ENCODE measurements at regions not wholly inside any gene's neighbourhood (a gene's known extent, or its start where the extent isn't known, plus 50 kb on each side); places are given as distances from the start of the nearest gene placed in this dataset.

GRCh38 chr20:6866741-6867140 lies 99.3 kb downstream of the BMP2 start:
- Histone ChIP-seq H3K18ac (ENCODE audit: low read depth, low read length) (no peak overlapping the region), H3K9me1 (ENCODE audit: insufficient read depth, low read length) (no peaks in the 10 kb centered on the region), H3K27ac (ENCODE audit: insufficient read depth, low read length) (no peak overlapping the region), H3K4ac (ENCODE audit: low read depth, low read length) (no peak overlapping the region), H2BK15ac (ENCODE audit: low read depth, low read length) (no peak overlapping the region), H4K91ac (ENCODE audit: insufficient read depth, low read depth, low read length) (no peak overlapping the region), H3K27me3 (ENCODE audit: control insufficient read depth, insufficient read depth, low read length) (no peaks in the 10 kb centered on the region), H2AFZ (replicated peaks; ENCODE audit: low read length, poor library complexity) (no peak overlapping the region), H3K9me3 (ENCODE audit: control insufficient read depth, insufficient read depth, low read length) (no peaks in the 10 kb centered on the region), H3K14ac (replicated peaks; ENCODE audit: low read depth, low read length) (no peak overlapping the region), H4K8ac (ENCODE audit: low read depth in 2 of 2, low read length in 2 of 2) (no peak overlapping the region), H3K56ac (ENCODE audit: extremely low read depth, insufficient read depth, low read length) (no peak overlapping the region), H3K79me1 (ENCODE audit: low read depth in 1 of 2, low read length in 2 of 2) (no peaks in the 10 kb centered on the region), H3K4me3 (ENCODE audit: insufficient read depth, low read depth, low read length) (no peak overlapping the region), H3K9ac (ENCODE audit: low read depth, low read length) (no peak overlapping the region), H2BK120ac (ENCODE audit: low read depth, low read length) (no peak overlapping the region), H3K4me2 (ENCODE audit: low read depth, low read length) (no peak overlapping the region), H3K4me1 (ENCODE audit: control insufficient read depth, insufficient read depth, low read length) (no peaks in the 10 kb centered on the region), H3K36me3 (ENCODE audit: control insufficient read depth, insufficient read depth, low read length) (no peaks in the 10 kb centered on the region), H2AK9ac (replicated peaks; ENCODE audit: low read depth, low read length, poor library complexity) (no peak overlapping the region), H4K5ac (ENCODE audit: low read depth, low read length) (no peak overlapping the region), H2AK5ac (ENCODE audit: low read depth, low read length) (no peak overlapping the region), H2BK5ac (ENCODE audit: low read depth, low read length, poor library complexity, severe bottlenecking) (no peak overlapping the region), H3K23ac (ENCODE audit: low read depth, low read length) (no peak overlapping the region), H2BK20ac (ENCODE audit: low read depth, low read length) (no peak overlapping the region), H4K20me1 (ENCODE audit: insufficient read depth, low read length) (no peaks in the 10 kb centered on the region)
- TF ChIP-seq SMC3 (IDR thresholded peaks at IDR 0.05; ENCODE audit: low read depth, low read length) (no peak), ELK1 (IDR thresholded peaks at IDR 0.05; ENCODE audit: borderline replicate concordance, low read depth, low read length) (no peak), NFE2L2 (IDR thresholded peaks at IDR 0.05; ENCODE audit: low read depth, low read length) (no peak), CEBPB (IDR thresholded peaks at IDR 0.05; ENCODE audit: low read depth, low read length) (no peak), CTCF (conservative IDR thresholded peaks at IDR 0.05; ENCODE audit: low read depth, low read length) (no peak), RCOR1 (IDR thresholded peaks at IDR 0.05; ENCODE audit: insufficient replicate concordance, low read length) (no peak), POLR2A (IDR thresholded peaks at IDR 0.05; ENCODE audit: low read depth, low read length) (no peak), MAFK (IDR thresholded peaks at IDR 0.05; ENCODE audit: low read depth, low read length) (no peak), USF2 (IDR thresholded peaks at IDR 0.05; ENCODE audit: low read depth, low read length) (no peak), BHLHE40 (IDR thresholded peaks at IDR 0.05; ENCODE audit: low read depth, low read length) (no peak), RAD21 (IDR thresholded peaks at IDR 0.05; ENCODE audit: low read length) (no peak), MAZ (IDR thresholded peaks at IDR 0.05; ENCODE audit: borderline replicate concordance, low read depth, low read length) (no peak), FOS (IDR thresholded peaks at IDR 0.05; ENCODE audit: low read depth, low read length) (no peak), CHD1 (IDR thresholded peaks at IDR 0.05; ENCODE audit: low read depth, low read length) (no peak), MXI1 (IDR thresholded peaks at IDR 0.05; ENCODE audit: borderline replicate concordance, low read depth, low read length) (no peak), RFX5 (IDR thresholded peaks at IDR 0.05; ENCODE audit: low read depth, low read length) (no peak)
- intact Hi-C loops (cut with micrococcal nuclease) (no loop called here), in situ Hi-C loops (cut with MboI; ENCODE audit: low sequenced_read_pairs) (no loop called here), dilution Hi-C loops (cut with HindIII; ENCODE audit: low sequenced_read_pairs, unreplicated experiment) (no loop called here)
- CTCF ChIA-PET, result no interaction called here
- BruUV-seq (replicated peaks), result no TSS peak
- no CpG with 5 or more reads among the region's 3 CpGs for WGBS, 2 experiments (ENCODE audit: extremely low coverage in 2 of 2, insufficient read length in 1 of 2)
- ATAC-seq (ENCODE audit: low read depth), result no peak
- DNase-seq, result no peak
- POLR2A ChIA-PET (ENCODE audit: unreplicated experiment), result no interaction called here
